GM18858 (cell line): ENCODE measurements at regions not wholly inside any gene's neighbourhood (a gene's known extent, or its start where the extent isn't known, plus 50 kb on each side); places are given as distances from the start of the nearest gene placed in this dataset.

Source experiments
- ATAC-seq: cut with Tn5 transposase; IDR thresholded peaks from one replicate; pipeline ENCODE4 v1.9.1; 2021; ENCODE audit not compliant: unreplicated experiment

DNA sequence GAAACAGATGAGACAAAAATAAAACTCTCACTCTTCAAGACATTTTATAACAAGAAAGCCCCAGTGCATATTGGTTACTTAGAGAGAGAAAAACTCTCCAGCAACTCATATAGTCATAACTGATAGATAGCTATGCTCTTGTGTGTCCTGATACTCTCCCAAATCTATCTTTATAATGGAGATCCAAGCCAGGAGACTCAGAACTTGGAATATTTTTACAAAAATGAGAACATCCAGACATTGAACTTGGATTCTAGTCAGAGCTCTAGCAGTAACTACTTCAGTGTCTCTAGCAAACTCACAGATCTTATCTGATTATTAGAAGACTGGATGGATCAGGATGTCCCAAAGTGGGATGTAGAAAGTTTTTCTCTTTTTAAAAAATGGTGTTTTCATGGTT is 412.7 kb upstream of the BRINP1 start:
- no peak for ATAC-seq

DNA sequence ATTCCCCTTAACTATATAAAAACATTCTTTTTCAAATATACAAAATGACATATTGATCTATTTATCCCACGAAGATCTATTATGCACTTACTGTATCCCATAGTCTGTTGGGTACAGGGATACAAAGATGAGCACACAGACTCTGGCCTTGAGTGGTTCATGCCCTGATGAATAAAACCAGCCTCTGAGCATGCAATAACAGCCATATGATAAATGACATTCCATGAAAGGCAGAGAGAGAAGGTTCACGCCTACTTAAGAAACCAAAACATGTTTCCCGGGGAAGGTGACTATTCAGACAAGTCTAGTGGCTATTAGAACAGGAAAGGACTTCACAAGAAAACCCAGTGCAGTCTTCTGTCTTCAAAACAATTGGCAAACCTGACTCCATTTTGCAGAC is 406.2 kb upstream of the BRINP1 start:
- ATAC-seq: no peak

DNA sequence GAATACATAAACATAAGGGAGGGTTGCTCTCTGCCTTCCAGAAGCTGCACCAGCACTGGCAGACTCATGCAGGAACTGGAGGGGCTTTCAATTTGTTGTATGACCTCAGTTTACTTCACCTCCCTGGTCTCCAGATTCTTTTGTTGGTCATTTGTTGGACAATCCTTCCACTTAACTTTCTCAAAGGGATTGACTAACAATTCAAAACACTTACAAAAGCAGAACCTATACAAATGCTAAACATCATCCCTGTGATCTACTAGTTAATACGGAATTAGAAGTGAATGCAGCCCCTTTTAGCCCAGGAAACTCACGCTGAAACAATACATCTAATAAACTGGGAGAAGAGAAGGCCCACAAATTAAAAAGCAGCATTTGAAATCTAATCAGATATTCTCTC is 404.6 kb upstream of the BRINP1 start:
- ATAC-seq: no peak

DNA sequence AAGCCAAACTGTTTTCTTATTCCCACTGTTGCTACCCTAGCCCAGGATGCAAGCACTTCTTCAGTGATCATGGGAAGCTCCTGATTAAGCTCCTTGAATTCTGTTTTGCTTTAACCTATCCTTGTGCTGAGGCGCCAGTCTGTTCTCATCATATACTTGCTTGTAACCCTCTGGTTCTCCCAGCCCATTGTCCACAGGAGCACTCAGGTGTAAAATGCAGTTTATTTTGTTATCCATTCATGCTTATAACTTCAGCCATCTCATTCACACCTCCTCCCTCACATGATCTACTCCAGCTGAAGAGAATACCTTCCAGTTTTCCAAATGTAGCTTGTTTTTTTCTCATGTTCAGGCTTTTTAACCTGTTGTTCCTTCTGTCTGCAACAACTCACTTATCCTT is 402.1 kb upstream of the BRINP1 start:
- ATAC-seq: no peak

DNA sequence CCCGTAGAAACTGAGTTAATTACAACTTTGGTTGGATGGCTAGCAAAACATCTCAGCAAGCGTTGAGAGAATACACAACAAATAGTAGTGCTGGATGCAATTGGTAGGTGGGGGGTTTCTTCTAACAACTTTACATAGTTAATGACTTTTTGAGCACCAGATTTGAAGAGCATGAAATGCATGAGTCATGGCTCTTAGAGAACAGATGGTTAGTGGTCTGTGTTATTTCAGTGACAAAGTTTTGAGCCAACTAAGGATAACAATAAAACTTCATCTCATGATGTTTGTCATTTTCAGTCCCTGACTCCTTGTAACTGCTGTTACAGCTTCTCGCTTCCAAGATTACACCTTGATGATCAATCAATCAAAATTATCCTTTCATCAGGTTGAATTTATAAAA is 399.0 kb upstream of the BRINP1 start:
- no peak for ATAC-seq

DNA sequence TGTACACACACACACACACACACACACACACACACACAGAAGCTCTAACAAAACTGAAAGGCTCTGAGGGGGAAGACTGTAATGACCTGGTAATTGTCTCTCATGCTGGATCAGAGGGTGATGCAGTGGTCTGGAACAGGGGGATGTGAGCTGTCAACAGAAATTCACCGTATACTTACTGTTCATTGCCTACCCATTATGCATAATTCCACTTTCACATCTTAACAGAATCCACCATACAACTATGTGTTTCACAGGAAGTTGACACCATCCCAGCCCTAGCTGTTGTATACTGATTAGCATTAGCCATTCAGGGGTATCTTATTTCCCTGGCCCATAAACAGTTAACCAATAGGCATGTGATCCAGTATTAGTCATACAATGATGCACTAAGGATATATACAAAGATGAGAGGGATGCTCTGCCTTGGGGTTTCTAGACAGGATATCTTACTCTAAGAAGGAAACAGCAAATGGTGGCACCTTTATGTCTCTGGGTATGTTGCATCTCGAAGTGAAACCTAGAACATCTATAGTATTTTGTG is 396.5 kb upstream of the BRINP1 start:
- ATAC-seq: no peak

DNA sequence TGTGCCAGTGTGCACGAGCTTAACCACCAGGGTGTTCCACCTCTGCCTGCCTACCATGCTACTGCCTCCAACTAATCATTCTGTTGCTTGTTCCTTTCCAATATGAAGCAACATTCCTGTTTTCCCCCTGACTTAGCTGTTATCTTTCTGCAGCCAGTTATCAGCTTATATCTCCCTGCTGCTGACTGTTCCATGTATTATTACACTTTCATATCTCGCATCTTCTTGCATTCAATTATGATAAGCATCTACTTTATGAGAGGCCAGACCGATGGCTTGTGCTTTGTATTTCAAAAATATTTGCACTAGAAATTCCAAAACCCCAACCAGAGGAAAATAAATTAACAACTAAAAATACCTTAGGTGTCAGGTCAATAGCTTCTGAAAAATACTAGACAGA is 394.0 kb upstream of the BRINP1 start:
- ATAC-seq: no peak

DNA sequence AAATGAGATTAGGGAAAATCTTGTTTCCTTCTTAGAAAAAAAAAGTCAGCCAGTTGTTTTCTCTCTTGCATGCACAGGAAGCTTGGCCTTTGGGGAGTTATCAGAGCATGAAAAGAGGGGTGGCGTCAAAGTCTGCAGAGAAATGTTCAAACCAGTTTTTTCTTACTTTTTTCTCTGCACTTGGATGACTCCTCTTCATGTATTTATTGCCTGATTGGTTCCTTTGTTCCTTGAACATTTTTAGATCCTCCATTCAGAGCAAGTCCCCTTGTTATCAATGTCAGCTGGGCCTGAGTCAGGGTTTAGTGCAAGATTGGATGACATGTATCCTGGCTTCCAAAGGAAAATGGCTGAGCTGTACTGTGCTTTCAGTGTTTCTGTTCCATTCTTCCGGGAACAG is 392.6 kb upstream of the BRINP1 start:
- ATAC-seq: no peak

DNA sequence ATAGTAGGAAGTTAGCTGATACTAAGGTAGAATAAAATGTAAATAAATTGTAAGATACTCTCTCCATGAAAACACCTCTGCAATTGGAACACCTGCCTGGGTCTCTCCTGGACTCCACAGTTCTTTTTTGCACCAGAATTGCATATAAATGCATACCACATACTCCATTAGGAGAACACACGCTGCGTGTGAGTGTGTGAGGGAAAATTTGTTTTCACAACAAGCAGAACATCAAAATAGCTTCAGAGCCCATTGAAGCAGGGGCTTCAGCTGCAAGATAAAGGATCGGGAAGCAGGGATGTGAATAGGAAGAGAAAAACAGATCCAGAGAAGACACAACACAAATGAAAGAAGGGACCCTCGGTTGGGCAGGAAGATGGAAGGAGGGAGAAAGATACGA is 389.8 kb upstream of the BRINP1 start:
- ATAC-seq: no peak

DNA sequence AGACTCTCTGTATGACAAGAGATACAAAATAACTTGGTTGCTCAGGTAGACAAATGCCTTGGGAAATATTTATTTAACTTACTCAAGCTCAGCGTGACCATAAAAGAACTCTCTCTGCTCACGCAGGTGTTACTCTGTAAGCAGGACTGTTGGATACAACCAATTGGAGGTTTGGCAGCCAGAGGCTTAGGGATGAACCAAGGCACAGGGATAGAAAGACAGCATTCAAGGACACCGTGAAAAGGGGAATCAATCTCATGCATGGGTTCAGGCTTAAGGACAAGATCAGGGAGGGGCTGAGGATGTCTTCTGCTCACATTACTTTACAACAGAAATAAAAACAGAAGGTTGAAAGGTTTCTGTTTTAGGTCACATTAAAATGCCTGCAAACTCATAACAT is 389.0 kb upstream of the BRINP1 start:
- no peak for ATAC-seq

DNA sequence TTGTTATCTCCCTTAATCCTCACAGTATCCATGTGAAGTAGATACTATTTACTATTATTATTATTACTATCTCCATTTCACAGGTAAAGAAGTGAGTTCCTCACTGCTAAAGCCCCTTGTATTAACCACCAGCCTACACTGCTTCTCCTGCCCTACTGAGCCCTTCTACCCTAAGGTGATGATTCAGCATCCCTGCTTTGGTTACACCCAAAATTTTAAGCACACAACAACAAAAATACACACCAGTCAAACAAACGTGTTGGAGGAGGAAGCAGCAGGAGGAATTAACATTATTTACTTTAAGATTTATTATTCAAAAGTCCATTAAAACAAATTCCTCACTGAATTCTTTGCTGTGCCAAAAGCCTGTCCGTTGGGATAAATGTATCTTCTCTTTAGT is 370.2 kb upstream of the BRINP1 start:
- ATAC-seq: no peak

DNA sequence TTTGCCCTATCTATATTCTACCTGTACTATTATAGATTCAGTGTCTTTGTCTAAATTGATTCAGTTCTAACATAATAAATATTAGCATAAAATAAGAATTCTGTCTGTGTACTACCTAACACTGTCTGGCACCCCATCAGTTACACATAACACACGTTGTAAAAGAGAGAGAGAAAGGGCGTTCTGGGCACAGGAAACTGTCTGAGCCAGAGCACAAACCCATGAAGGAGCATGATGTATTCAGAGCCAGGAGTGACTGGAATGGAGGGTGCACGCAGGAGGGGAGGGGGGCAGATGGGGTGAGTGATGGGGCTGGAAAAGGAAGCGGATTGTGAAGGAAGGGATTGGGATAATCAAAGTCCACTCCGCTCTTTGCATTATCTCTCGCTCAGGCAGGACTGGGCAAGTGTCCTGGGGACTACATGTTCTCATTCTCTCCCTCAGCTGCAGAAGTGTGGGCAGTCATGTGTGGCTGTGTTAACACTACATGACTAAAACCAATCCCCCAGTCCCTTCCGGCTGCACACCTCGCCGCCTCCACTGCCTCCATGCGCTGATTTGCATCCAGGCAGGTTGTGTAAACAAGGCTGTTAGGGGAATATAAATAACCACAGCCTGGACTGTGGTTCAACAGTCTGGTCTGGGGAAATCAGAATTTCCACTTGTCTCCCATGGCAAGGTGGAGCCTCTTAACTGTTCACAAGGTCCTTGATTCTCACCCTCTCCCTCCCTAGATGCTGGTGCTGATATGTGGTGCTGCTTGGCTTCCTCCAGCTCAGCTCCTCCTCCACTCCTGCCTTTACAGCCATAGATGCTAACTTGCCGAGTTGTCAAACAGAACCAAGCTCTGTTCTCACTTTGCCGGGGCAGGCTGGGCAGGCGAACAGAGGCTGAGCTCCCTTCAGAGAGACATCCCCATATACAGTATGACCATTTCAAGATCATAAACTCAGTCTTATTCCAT is 367.5 kb upstream of the BRINP1 start:
- peak; percentile 98 for ATAC-seq

DNA sequence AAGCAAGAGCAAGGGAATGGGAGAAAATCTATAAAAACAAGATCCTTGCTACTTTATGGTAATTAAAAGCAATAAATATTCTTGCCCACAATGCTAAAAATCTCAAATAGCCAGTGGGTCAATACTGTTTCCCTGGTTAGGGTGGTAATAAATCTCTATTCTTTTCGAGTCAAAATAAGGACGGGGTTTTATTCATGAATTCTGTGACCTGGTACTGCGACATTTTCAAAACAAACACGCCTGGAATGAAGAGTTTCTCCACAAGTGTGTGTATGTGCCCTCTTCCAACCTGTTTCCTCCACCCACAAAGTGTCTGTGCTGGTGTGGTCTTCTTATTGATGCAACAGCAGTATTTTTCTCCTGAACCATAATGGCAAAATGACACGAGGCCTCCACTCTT is 358.8 kb upstream of the BRINP1 start:
- no peak for ATAC-seq

DNA sequence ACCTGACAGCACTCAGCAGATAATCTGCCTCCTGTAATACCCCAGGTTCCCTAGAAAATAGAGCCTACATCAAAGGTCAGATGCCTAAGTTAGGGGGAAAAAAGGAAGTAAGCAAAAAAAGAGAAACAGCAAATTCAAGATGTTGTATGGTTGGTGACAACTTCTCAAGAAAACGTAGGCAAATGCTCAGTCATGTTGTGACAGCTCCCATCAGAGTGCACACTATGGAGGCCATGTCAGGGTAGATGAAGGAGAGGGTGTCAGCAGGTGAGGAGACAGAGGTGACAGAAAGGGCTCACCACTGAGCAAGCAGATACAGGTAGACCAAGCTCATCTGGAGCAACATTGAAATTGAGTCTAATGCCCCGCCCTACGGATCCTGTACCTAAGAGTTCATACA is 356.8 kb upstream of the BRINP1 start:
- no peak for ATAC-seq

DNA sequence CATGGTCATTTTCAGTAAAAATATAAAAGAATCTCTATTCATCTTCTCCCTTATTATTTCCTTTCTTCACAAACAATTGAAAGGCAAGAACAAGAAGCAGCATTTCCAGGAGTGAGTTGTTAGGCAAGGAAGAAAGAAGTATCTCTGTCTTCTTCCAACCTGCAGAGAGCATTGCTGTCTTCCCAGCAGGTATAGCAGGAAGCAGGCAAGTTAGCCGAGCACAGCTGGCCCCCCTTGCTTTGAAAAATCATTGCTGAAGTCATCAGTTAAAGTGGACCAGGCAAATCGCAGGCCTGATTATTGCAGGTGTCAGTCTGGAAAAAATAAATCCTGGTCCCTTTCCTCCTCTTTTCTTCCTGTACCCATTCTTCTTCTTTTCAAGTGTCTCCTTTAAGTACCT is 353.1 kb upstream of the BRINP1 start:
- ATAC-seq: no peak

DNA sequence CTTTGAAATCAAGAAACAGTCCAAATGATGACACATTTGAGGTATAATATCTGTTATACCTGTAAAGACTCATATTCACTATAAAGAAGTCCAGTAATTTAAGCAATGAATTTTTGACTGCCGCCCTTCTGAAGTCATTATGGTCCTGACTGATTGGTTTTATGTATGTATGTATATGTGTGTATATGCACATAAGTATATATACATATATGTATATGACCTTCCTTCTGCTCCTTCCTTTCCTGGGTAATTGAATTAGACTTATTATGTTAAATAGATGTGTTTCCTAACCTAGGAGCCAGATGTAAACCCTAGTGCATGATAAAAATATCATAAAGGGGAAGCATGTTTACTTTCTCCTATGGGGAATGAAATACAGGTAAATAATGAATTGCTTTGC is 343.1 kb upstream of the BRINP1 start:
- no peak for ATAC-seq

DNA sequence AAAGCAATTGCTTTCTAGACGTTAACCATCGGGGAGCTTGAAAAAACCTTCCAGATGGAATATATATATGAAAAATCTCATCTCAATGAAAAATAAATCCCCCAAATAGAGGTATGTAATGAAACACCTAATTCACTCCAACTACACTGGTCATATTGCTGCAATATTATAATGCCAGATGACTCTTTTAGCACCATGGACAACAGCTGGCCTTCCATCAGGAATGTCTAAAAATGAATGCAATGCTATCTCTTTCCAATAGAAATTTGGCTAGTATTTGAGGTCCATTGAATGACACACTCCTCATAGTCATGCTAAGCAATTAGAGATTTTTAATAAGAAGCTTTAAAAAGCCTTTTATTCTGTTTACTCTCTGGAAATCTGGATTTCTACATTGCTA is 340.2 kb upstream of the BRINP1 start:
- ATAC-seq: no peak

DNA sequence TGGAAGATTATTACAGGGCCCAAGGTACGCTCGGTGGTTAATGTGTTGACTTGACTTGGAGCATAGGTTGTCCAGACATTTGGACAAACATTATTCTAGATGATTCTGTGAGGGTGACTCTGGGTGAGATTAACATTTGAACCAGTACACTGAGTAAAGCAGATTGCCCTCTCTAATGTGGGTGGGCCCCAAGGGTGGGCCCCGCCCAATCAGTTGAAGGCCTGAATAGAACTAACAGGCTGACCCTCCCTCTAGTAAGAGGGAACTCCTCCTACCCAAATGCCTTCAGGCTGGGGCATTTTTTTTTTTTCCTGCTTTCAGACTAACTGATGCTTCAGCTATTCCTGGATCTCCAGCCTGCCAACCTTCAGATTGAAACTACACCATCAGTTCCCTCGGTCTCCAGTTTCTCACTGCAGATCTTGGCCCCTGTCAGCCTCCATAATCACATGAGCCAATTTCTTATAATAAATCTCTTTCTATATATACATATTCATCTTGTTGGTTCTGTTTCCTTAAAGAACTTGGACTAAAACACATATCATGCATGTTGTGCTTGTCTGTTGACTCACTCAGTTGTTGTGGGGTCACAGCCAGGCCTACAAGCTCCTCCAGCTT is 338.1 kb upstream of the BRINP1 start:
- ATAC-seq: no peak

DNA sequence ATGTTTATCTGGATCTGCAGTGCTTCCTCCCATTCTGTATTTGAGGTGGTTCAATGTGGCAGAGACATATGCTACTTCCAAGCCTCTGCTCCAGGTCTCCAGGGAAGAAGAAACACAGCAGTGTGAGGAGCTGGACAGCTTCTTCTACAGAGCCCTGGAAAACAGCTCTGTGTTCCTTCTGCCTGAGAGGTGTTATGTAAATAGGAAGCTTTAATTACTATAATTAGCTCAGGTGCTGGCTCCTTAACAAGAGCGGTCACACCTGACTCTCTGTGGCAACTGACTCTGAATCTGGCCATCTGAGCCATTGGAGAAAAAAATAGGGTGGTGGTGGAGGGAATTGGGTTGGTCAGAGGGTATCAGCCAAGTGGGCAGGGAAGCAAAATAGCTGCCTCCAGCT is 332.4 kb upstream of the BRINP1 start:
- ATAC-seq: no peak

DNA sequence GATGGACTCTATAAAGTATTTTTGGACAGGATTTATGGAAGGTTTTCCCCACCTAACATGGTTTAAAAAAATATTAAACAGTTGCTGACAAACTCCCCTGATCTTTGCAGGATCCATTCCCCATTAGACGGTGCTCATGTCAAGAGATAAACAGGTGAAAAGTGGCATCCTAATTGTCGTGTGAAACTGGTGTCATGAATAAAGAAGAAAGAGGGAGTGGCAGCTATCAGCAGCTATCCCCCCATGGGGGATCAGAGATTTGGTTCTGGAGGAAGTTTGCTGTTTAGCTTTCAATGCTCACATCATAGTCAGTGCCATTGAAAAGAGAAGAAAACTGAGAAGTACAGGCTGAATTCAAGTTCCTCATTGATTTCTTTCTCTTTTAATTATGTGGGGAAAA is 329.3 kb upstream of the BRINP1 start:
- no peak for ATAC-seq

DNA sequence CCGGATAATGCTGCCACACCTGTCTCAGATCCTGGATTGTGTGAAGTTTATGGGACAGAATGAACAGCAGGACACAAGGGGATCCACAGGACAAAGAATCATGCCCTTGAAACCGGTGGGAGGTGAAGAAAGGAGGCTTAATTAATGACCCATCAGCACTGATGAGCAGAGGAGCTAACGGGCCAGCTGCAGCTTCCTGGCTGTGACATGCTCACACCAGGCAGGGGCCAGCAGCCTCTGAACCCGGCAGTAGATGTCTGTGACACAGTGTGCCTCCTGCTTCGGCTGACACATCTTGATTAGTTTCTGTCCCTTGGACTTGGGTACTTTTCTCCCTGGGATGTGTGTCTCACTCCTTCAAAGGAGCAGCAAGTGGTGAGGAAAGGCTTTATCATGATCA is 328.8 kb upstream of the BRINP1 start:
- ATAC-seq: no peak

DNA sequence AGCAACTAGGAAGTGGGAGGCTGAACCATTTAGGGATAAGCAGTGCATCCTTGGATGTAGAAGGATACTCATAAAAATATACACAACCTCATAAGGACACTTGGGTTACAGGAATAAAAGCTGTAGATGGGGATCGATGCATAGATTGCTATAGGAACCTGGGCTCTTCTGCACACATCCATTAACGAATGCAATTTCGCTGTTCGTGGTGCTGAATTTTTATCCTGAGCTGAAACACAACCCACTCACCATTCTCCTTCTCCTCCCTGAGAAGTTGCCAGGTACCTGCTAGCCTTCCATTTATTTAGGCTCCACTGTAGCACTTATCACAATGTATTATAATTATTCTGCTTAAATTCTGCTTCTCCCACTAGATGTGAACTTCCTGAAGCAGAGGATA is 320.6 kb upstream of the BRINP1 start:
- no peak for ATAC-seq
